HG02981 (cell line): ENCODE measurements at regions not wholly inside any gene's neighbourhood (a gene's known extent, or its start where the extent isn't known, plus 50 kb on each side); places are given as distances from the start of the nearest gene placed in this dataset.

ENCODE experiments used
- ATAC-seq: cut with Tn5 transposase; IDR thresholded peaks from one replicate; pipeline ENCODE4 v1.9.1; 2021; ENCODE audit warnings: mild to moderate bottlenecking, moderate library complexity; ENCODE audit not compliant: unreplicated experiment

- no peak for ATAC-seq
Measured at GRCh38 chr4:181225616-181226261, 1017.5 kb upstream of the TENM3 start.

- no peak for ATAC-seq
Measured at GRCh38 chr4:181234951-181235680, 1008.1 kb upstream of the TENM3 start.

- no peak for ATAC-seq
Measured at GRCh38 chr4:181245326-181245725, 997.9 kb upstream of the TENM3 start.

- ATAC-seq = no peak
Measured at GRCh38 chr4:181249031-181249430, 994.2 kb upstream of the TENM3 start.

GRCh38 chr4:181254771-181255170 is 988.4 kb upstream of the TENM3 start:
- no peak for ATAC-seq

GRCh38 chr4:181258569-181258968 is 984.6 kb upstream of the TENM3 start:
- ATAC-seq = no peak

- ATAC-seq = no peak
Measured at GRCh38 chr4:181259081-181259709, 984.0 kb upstream of the TENM3 start.

- ATAC-seq = no peak
Measured at GRCh38 chr4:181261279-181261678, 981.9 kb upstream of the TENM3 start.

- ATAC-seq = no peak
Measured at GRCh38 chr4:181264893-181265292, 978.3 kb upstream of the TENM3 start.

GRCh38 chr4:181265370-181265769 is 977.8 kb upstream of the TENM3 start:
- ATAC-seq = no peak

- ATAC-seq = no peak
Measured at GRCh38 chr4:181271116-181271640, 972.0 kb upstream of the TENM3 start.

GRCh38 chr4:181272422-181272821 is 970.8 kb upstream of the TENM3 start:
- no peak for ATAC-seq

GRCh38 chr4:181278941-181279340 is 964.3 kb upstream of the TENM3 start:
- ATAC-seq = no peak

GRCh38 chr4:181281451-181281850 is 961.8 kb upstream of the TENM3 start:
- no peak for ATAC-seq

- no peak for ATAC-seq
Measured at GRCh38 chr4:181289198-181289597, 954.0 kb upstream of the TENM3 start.

- ATAC-seq = no peak
Measured at GRCh38 chr4:181291615-181292014, 951.6 kb upstream of the TENM3 start.

- ATAC-seq = no peak
Measured at GRCh38 chr4:181293014-181293413, 950.2 kb upstream of the TENM3 start.

GRCh38 chr4:181293541-181293940 is 949.7 kb upstream of the TENM3 start:
- ATAC-seq = no peak

GRCh38 chr4:181294421-181294820 is 948.8 kb upstream of the TENM3 start:
- ATAC-seq = no peak

GRCh38 chr4:181301735-181302710 is 941.2 kb upstream of the TENM3 start:
- ATAC-seq = peak; percentile 74

- no peak for ATAC-seq
Measured at GRCh38 chr4:181307824-181308223, 935.4 kb upstream of the TENM3 start.
